H1 (cell line): ENCODE measurements at regions not wholly inside any gene's neighbourhood (a gene's known extent, or its start where the extent isn't known, plus 50 kb on each side); places are given as distances from the start of the nearest gene placed in this dataset.

Source experiments
- CTCF ChIA-PET: fragments of 300-600 bp; sonication (Branson Sonifier 250); formaldehyde crosslinking; loops from one replicate; lab custom pipeline; 2021; ENCODE audit not compliant: partially characterized antibody; lab: Charles Lee
- POLR2A ChIA-PET: fragments of 300-600 bp; sonication (Branson Sonifier 250); formaldehyde crosslinking; loops from one replicate; lab custom pipeline; 2021; ENCODE audit warnings: inconsistent platforms; ENCODE audit not compliant: partially characterized antibody; lab: Charles Lee
- DNase-seq, 2 experiments: peaks; one replicate each; pipeline versions ENCODE4 v3.0.0 to v3.0.0-alpha.2; 2010 to 2022; ENCODE audit warnings: low spot score in 2 of 2, low read depth in 1 of 2, mixed read lengths in 1 of 2
- FAIRE-seq: peaks from 2 replicates; lab custom pipeline; 2011; peaks lifted over from hg19 to GRCh38; lab: Jason Lieb, UNC
- H2AFZ ChIP-seq: 2 replicates; pipeline ENCODE4 v1.8.1; 2012; ENCODE audit warnings: low read length, inconsistent platforms
- H2AK5ac ChIP-seq: 2 replicates; pipeline ENCODE4 v1.6.1; 2013; ENCODE audit warnings: low read depth, low read length
- H2BK120ac ChIP-seq: replicated peaks from 2 replicates; pipeline ENCODE3; 2013; ENCODE audit warnings: low read depth, low read length, inconsistent platforms
- H2BK12ac ChIP-seq: 2 replicates; pipeline ENCODE4 v1.6.1; 2013; ENCODE audit warnings: low read depth, low read length
- H2BK15ac ChIP-seq: 2 replicates; pipeline ENCODE4 v1.6.1; 2013; ENCODE audit warnings: low read length
- H2BK20ac ChIP-seq: 2 replicates; pipeline ENCODE4 v1.6.1; 2013; ENCODE audit warnings: low read length
- H2BK5ac ChIP-seq: 2 replicates; pipeline ENCODE4 v1.6.1; 2013; ENCODE audit warnings: low read depth, low read length
- H3K14ac ChIP-seq: 2 replicates; pipeline ENCODE4 v1.6.1; 2013; ENCODE audit warnings: inconsistent platforms; ENCODE audit not compliant: insufficient read length
- H3K18ac ChIP-seq: 2 replicates; pipeline ENCODE4 v1.6.1; 2013; ENCODE audit warnings: low read length; ENCODE audit errors: extremely low read depth
- H3K23ac ChIP-seq: 2 replicates; pipeline ENCODE4 v1.6.1; 2013; ENCODE audit warnings: inconsistent platforms; ENCODE audit not compliant: insufficient read length
- H3K23me2 ChIP-seq: 2 replicates; pipeline ENCODE4 v1.6.1; 2013; ENCODE audit warnings: low read depth, low read length
- H3K27ac ChIP-seq: 2 replicates; pipeline ENCODE4 v1.6.1; 2011; ENCODE audit warnings: low read depth, low read length, inconsistent platforms
- H3K27me3 ChIP-seq, 4 experiments: replicated peaks in 1 of 4; 1 replicate in 1 of 4; 2 replicates in 3 of 4; pipeline versions ENCODE4 v1.6.1 to v1.8.1; 2011 to 2013; ENCODE audit warnings: low read length in 3 of 4, mild to moderate bottlenecking in 3 of 4, inconsistent platforms in 2 of 4, mixed read lengths in 2 of 4, moderate library complexity in 1 of 4; ENCODE audit not compliant: control insufficient read depth in 3 of 4, insufficient read depth in 3 of 4; ENCODE audit errors: extremely low read depth in 1 of 4
- H3K36me3 ChIP-seq, 4 experiments: 2 replicates each; pipeline versions ENCODE4 v1.6.1 to v1.8.1; 2011 to 2013; ENCODE audit warnings: mild to moderate bottlenecking in 4 of 4, low read length in 3 of 4, moderate library complexity in 2 of 4, control low read depth in 1 of 4, inconsistent platforms in 1 of 4; ENCODE audit not compliant: insufficient read depth in 4 of 4, control insufficient read depth in 2 of 4
- H3K4ac ChIP-seq: replicated peaks from 2 replicates; pipeline ENCODE3; 2013; ENCODE audit warnings: low read length, low read depth, mixed read lengths, inconsistent platforms; ENCODE audit not compliant: insufficient read length
- H3K4me1 ChIP-seq, 4 experiments: replicated peaks in 1 of 4; 1 replicate in 1 of 4; 2 replicates in 3 of 4; pipeline versions ENCODE4 v1.6.1 to v1.8.1; 2011 to 2013; ENCODE audit warnings: low read length in 3 of 4, inconsistent platforms in 2 of 4, mixed read lengths in 1 of 4; ENCODE audit not compliant: insufficient read depth in 4 of 4, control insufficient read depth in 3 of 4
- H3K4me2 ChIP-seq, 2 experiments: 2 replicates each; pipeline versions ENCODE4 v1.6.1 to v1.8.1; 2011 to 2013; ENCODE audit warnings: low read depth in 2 of 2, low read length in 2 of 2, control low read depth in 1 of 2, inconsistent platforms in 1 of 2, mild to moderate bottlenecking in 1 of 2; ENCODE audit not compliant: insufficient read depth in 1 of 2
- H3K4me3 ChIP-seq, 4 experiments: fragments of 200-600, 300-600 bp in 1 of 4; sonication (generic), shearing (Covaris generic), sonication (Bioruptor Twin) in 1 of 4; 2 replicates each; pipeline versions ENCODE4 v1.5.1 to v1.8.1; 2011 to 2016; ENCODE audit warnings: low read length in 4 of 4, low read depth in 3 of 4, control low read depth in 2 of 4, inconsistent platforms in 2 of 4, mild to moderate bottlenecking in 2 of 4, mixed read lengths in 1 of 4, moderate library complexity in 1 of 4; ENCODE audit not compliant: insufficient read depth in 2 of 4; ENCODE audit errors: extremely low read depth in 1 of 4
- H3K56ac ChIP-seq: replicated peaks from 2 replicates; pipeline ENCODE3; 2013; ENCODE audit warnings: low read depth, mild to moderate bottlenecking, mixed read lengths, low read length, inconsistent platforms; ENCODE audit not compliant: insufficient read length
- H3K79me1 ChIP-seq: 2 replicates; pipeline ENCODE4 v1.6.1; 2013; ENCODE audit warnings: low read depth, low read length, control low read depth
- H3K79me2 ChIP-seq, 2 experiments: 2 replicates each; pipeline versions ENCODE4 v1.6.1 to v1.8.1; 2012 to 2013; ENCODE audit warnings: low read length in 2 of 2, mild to moderate bottlenecking in 2 of 2, inconsistent platforms in 1 of 2; ENCODE audit not compliant: insufficient read depth in 2 of 2, control insufficient read depth in 1 of 2
- H3K9ac ChIP-seq, 4 experiments: replicated peaks in 1 of 4; 1 replicate in 1 of 4; 2 replicates in 3 of 4; pipeline versions ENCODE4 v1.6.1 to v1.8.1; 2011 to 2013; ENCODE audit warnings: low read depth in 3 of 4, low read length in 3 of 4, control low read depth in 2 of 4, mild to moderate bottlenecking in 2 of 4, moderate library complexity in 2 of 4, inconsistent platforms in 1 of 4; ENCODE audit errors: extremely low read depth in 1 of 4
- H3K9me3 ChIP-seq, 2 experiments: 2 replicates each; pipeline versions ENCODE4 v1.6.1 to v1.8.1; 2012 to 2013; ENCODE audit warnings: mild to moderate bottlenecking in 2 of 2, moderate library complexity in 2 of 2, control low read depth in 1 of 2, inconsistent platforms in 1 of 2, low read depth in 1 of 2, low read length in 1 of 2, mixed read lengths in 1 of 2; ENCODE audit not compliant: insufficient read depth in 2 of 2
- H4K20me1 ChIP-seq, 2 experiments: replicated peaks in 1 of 2; 2 replicates each; pipeline versions ENCODE3 to v1.8.1; 2011 to 2013; ENCODE audit warnings: inconsistent platforms in 2 of 2, low read length in 2 of 2, mild to moderate bottlenecking in 1 of 2; ENCODE audit not compliant: insufficient read depth in 2 of 2, control insufficient read depth in 1 of 2
- H4K5ac ChIP-seq: 2 replicates; pipeline ENCODE4 v1.6.1; 2013; ENCODE audit warnings: low read length, low read depth, mixed read lengths, inconsistent platforms; ENCODE audit not compliant: insufficient read length
- H4K8ac ChIP-seq: 2 replicates; pipeline ENCODE4 v1.8.0; 2013; ENCODE audit warnings: mild to moderate bottlenecking, moderate library complexity, low read length, inconsistent platforms; ENCODE audit not compliant: insufficient read depth; ENCODE audit errors: extremely low read depth
- H4K91ac ChIP-seq: replicated peaks from 2 replicates; pipeline ENCODE3; 2013; ENCODE audit warnings: low read length, mixed read lengths, inconsistent platforms; ENCODE audit not compliant: insufficient read length
- BRCA1 ChIP-seq: IDR thresholded peaks from 2 replicates; pipeline ENCODE4 v1.6.1; 2012; ENCODE audit warnings: low read depth, low read length, improper control_type of control experiment
- CBX5 ChIP-seq: fragments of 300-800, 300-1000 bp; sonication (generic); IDR thresholded peaks from 2 replicates; pipeline ENCODE4 v1.7.1; 2016; ENCODE audit warnings: antibody characterized with exemption, low read length, low read depth
- CTCF ChIP-seq, 3 experiments: IDR thresholded peaks; 1 replicate in 2 of 3; 2 replicates in 1 of 3; pipeline versions ENCODE4 v1.5.1 to v1.6.1; 2011; ENCODE audit warnings: low read length in 3 of 3, mild to moderate bottlenecking in 3 of 3, inconsistent platforms in 2 of 3, low read depth in 1 of 3, moderate library complexity in 1 of 3; ENCODE audit not compliant: insufficient read depth in 1 of 3; ENCODE audit errors: control extremely low read depth in 1 of 3
- HDAC2 ChIP-seq, 2 experiments: fragments of 300-600 bp in 1 of 2; sonication (generic) in 1 of 2; IDR thresholded peaks; 2 replicates each; pipeline ENCODE4 v1.6.1; 2011 to 2012; ENCODE audit warnings: low read depth in 2 of 2, low read length in 2 of 2, mild to moderate bottlenecking in 2 of 2, moderate library complexity in 2 of 2, borderline replicate concordance in 1 of 2, inconsistent platforms in 1 of 2
- JUND ChIP-seq: IDR thresholded peaks from 2 replicates; pipeline ENCODE4 v1.6.1; 2011; ENCODE audit warnings: mild to moderate bottlenecking, improper control_type of control experiment, low read length
- MAFK ChIP-seq: IDR thresholded peaks from 2 replicates; pipeline ENCODE4 v1.6.1; 2012; ENCODE audit warnings: low read depth, mild to moderate bottlenecking, improper control_type of control experiment, low read length
- RFX5 ChIP-seq: IDR thresholded peaks from 2 replicates; pipeline ENCODE4 v1.6.1; 2011; ENCODE audit warnings: low read depth, low read length, improper control_type of control experiment, borderline replicate concordance
- SP2 ChIP-seq: IDR thresholded peaks from 2 replicates; pipeline ENCODE4 v1.6.1; 2012; ENCODE audit warnings: mild to moderate bottlenecking, low read length, inconsistent platforms
- SP4 ChIP-seq: IDR thresholded peaks from 2 replicates; pipeline ENCODE4 v1.6.1; 2012; ENCODE audit warnings: low read length, inconsistent platforms
- WGBS, 2 experiments: shearing (Covaris generic) in 1 of 2; methylation state at CpG; one replicate each; pipeline versions ENCODE4 v1.1.6 to v1.1.7; 2013 to 2015; ENCODE audit warnings: low lambda C conversion rate in 2 of 2, mixed read lengths in 2 of 2, inconsistent platforms in 1 of 2, low coverage in 1 of 2, missing lambda C conversion rate in 1 of 2; ENCODE audit not compliant: insufficient replicate concordance in 2 of 2, insufficient coverage in 1 of 2, insufficient read length in 1 of 2; ENCODE audit errors: extremely low coverage in 1 of 2, missing lambda C conversion rate in 1 of 2; 5-methylcytosine and 5-hydroxymethylcytosine counted together

- Histone ChIP-seq H3K9ac (no peak overlapping the region), H2BK12ac (no peak overlapping the region), H3K27ac (no peak overlapping the region), H3K4me1 (no peaks in the 10 kb centered on the region), H3K4me2 (no peak overlapping the region), H4K8ac (no peak overlapping the region), H2BK15ac (no peak overlapping the region), H3K79me2 (no peaks in the 10 kb centered on the region), H3K4ac (no peak overlapping the region), H3K18ac (no peak overlapping the region), H3K79me1 (no peaks in the 10 kb centered on the region), H2AK5ac (no peak overlapping the region), H2BK5ac (no peak overlapping the region), H3K23ac (no peak overlapping the region), H4K91ac (no peak overlapping the region), H2BK20ac (no peak overlapping the region), H3K36me3 (no peaks in the 10 kb centered on the region), H4K20me1 (no peaks in the 10 kb centered on the region), H4K5ac (no peak overlapping the region), H3K4me3 (no peak overlapping the region), H3K56ac (no peak overlapping the region), H3K9me3 (no peaks in the 10 kb centered on the region), H2AFZ (no peak overlapping the region), H3K23me2 (no peaks in the 10 kb centered on the region), H3K27me3 (no peaks in the 10 kb centered on the region; a peak in 1 of 7 replicates), H3K14ac (no peak overlapping the region), H2BK120ac (no peak overlapping the region)
- DNase-seq, result no peak
- TF ChIP-seq JUND (no peak), CTCF (IDR thresholded peaks at IDR 0.05; ENCODE audit: control extremely low read depth in 1 of 3, insufficient read depth in 1 of 3, low read depth in 1 of 3, low read length in 3 of 3) (no peak), CBX5 (no peak), RFX5 (no peak), BRCA1 (no peak), SP4 (no peak), SP2 (no peak), MAFK (no peak), HDAC2 (IDR thresholded peaks at IDR 0.05; ENCODE audit: borderline replicate concordance in 1 of 2, low read depth in 2 of 2, low read length in 2 of 2) (no peak)
- CTCF ChIA-PET, result no interaction called here
- FAIRE-seq, result no peak
- POLR2A ChIA-PET, result no interaction called here
- 87% methylated on average over 2 of the region's 2 CpGs; no CpG with 5 or more reads in 1 of the 2 experiments for WGBS, 2 experiments
Measured at GRCh38 chr2:114134146-114134545, 244.3 kb downstream of the ACTR3 start.
